HL-60/S4 treated with retinoic acid at 250 ng/mL for 4 days and 3 days (cell line): ENCODE measurements at regions not wholly inside any gene's neighbourhood (a gene's known extent, or its start where the extent isn't known, plus 50 kb on each side); places are given as distances from the start of the nearest gene placed in this dataset.
"Not testable (repeated sequence)": the region's sequence is repeated elsewhere in the genome, so short reads cannot be mapped to it uniquely, and the experiment has no call there.

ENCODE experiments used
- in situ Hi-C: fragments of 300-500 bp; cut with MboI; formaldehyde crosslinking; loops from 2 replicates; pipeline ENCODE4 v1.7.0; 2022; ENCODE audit warnings: low sequenced_read_pairs

DNA sequence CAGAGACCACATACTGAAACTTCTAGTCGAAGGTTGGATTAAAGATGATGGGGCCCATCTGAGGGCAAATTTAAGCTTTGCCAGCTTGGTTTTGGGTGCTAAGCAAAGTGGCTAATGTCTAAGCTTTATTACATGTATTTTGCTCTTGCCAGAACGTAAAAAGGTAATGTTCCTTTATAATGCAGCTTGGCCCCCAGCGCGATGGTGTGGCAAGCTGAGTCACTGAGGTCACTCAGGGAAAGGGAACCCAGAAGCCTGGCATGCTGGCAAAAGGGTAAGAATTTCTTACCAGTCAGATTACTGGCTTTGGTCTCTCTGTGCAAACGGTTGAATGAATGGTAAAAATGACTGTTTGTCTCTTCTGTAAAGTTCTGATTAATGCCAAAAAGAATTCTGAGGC, 158.3 kb upstream of the KCND2 start:
- in situ Hi-C loops: no loop called here

DNA sequence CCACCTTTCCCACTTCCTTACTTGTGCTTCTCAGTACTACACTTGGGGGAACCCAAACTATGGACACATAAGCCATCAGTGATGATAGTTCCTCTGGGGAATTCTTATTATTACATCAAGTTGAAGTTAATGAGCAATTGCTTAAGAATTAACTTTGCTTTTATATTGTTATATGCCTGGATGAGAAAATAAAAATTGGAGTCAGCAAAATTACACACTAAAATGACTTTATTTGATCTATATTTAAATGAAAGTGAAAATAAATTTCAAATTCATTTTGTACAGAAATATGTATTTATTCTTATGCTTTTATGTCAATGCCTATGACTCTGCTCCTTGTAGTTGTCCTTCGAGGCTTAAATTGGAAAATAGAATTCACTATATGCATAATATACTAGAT, 149.4 kb upstream of the KCND2 start:
- in situ Hi-C loops: no loop called here

DNA sequence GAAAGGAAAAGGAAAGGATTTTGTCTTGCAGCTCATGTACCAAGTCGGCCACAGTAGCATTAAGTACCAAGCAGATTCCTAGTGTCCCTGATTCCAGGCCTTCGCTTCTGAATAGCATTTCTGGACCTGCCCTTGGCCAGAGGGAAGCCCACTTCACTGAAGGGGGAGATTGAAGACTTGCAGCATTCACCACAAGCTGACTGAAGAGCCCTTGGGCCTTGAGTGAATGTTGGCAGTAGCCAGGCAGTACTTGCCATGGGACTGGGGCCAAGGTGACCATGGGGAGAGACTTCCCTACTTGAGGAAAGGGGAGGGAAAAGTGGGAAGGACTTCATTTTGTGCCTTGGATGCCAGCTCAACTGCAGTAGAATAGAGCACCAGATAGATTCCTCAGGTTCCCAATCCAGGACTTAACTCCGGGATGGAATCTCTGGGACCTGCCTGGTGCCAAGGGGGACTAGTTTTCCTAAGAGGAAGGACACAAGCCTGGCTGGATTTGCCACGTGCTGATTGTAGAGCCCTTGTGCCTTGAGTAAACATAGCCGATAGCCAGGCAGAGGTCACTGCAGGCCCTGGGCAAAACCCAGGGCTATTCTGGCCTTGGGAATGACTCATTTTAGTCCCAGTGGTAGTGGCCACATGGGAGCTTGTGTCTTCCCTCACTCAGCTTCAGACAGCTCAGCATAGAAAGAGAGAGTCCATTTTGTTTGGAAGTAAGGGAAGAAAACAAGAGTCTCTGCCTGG, 141.7 kb upstream of the KCND2 start:
- in situ Hi-C loops: no loop called here

GRCh38 chr7:120138497-120138896, 134.5 kb upstream of the KCND2 start:
- in situ Hi-C loops: no loop called here

GRCh38 chr7:120156476-120156875, 116.5 kb upstream of the KCND2 start:
- in situ Hi-C loops: no loop called here

GRCh38 chr7:120160166-120160565, 112.8 kb upstream of the KCND2 start:
- in situ Hi-C loops: no loop called here

- in situ Hi-C loops: no loop called here
Observed at GRCh38 chr7:120163449-120163848, 109.5 kb upstream of the KCND2 start.

DNA sequence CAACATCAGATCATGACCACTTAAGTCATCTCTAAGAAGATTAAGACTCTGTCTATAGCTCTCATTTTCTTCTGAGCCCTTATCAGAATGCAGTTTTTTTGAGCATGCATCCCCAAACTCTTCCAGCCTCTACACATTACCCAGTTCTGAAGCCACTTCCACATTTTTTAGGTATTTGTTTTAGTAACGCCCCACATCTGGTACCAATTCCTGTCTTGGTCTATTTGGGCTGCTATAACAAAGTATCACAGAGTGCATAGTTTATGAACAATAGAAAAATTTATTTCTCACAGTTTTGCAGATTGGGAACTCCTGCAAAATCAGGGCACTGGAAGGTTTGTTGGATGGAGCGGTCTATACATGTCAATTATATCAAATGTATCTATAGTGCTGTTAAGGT, 107.7 kb upstream of the KCND2 start:
- in situ Hi-C loops: no loop called here

- in situ Hi-C loops: no loop called here
Observed at GRCh38 chr7:120168066-120168465, 104.9 kb upstream of the KCND2 start.

- in situ Hi-C loops: no loop called here
Observed at GRCh38 chr7:120169996-120170783, 102.8 kb upstream of the KCND2 start.

- in situ Hi-C loops: no loop called here
Observed at GRCh38 chr7:120170834-120171233, 102.1 kb upstream of the KCND2 start.

DNA sequence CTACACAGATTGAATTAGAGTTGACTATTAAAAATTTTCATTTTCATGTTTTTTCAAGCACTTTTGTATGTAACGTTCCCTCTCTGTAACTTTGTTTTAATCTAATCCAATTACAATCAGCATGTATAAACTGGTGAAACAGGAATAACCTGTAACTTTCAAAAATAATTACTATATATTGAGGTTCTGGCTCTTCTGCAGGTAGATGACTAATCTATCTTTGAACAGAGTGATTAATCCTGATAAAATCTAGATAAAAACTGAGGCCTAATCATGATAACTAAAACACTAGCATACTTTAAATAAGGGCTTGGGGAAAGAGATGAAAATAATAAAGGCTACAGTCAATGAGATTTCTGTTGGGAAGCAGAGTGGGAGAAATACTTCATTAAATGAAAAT, 101.6 kb upstream of the KCND2 start:
- in situ Hi-C loops: no loop called here

DNA sequence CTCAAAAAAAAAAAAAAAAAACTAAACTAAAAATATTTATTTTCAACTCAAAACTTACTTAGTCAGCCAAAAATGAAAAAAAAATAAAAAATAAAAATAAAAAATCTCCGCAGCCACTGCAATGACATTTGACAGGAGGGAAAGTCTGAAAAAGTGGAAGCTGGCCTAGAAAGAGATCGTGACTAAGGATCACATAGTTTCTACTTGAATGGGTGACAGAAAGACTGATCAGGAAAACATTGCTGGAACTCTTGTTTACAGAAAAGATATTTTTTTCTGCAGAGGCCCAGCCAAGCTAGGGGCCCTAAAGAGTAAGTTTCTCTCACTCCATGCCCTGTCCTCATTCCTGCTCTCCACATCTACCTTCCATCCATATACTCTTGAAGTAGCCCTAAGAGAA, 92.8 kb upstream of the KCND2 start:
- in situ Hi-C loops: no loop called here

GRCh38 chr7:120181499-120181898, 91.5 kb upstream of the KCND2 start:
- in situ Hi-C loops: no loop called here

DNA sequence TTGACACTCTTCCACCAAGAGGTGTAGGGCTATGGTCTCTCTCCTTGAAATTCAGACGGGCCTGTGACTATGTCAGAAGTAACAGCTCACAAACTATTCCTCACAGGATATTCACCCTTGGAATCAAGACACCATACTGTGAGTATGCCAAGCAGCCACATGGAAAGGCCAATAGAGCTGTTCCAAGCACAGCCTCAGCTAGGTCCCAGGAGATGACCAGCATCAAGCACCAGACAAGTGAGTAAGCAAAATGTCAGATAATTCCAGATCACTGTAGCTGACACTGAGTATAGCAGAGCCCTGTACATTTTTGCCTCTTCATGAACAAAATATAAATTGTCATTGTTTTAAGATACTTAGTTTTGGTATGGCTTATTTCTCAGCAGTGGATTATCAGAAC, 88.1 kb upstream of the KCND2 start:
- in situ Hi-C loops: no loop called here

DNA sequence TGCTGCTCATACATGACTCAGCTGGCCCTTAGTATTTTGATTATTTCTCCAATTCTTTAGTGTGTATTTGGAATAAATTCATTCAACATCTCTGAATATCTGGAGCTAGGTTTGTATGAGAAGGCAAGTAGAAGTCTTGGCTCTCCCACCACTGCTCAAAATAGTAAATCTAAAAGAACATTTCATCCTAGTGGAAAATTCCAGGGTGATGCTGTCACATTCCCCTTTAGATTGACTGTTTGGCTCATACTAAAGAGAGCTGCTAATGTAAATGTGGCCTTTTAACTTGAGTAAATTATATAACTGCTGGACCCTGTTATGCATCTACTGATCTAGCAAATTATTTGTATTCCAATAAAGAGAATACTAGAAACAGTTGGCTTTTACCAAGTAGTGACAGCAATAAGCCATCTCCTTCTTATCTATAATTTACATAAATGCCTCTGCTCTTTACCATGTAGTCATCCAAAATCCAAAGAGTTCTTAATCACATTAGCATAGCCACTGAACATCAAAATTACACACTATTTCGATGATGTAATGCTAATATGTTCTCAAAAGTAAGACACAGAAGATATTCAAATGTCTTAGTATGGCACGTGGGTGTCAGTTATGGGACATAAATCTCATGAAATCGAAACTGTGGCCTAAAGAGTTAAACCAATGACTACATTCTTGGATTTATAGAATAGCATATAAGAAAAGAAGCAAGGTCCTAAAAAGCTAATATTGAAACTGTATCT, 86.9 kb upstream of the KCND2 start:
- in situ Hi-C loops: no loop called here

- in situ Hi-C loops: no loop called here
Observed at GRCh38 chr7:120186688-120187087, 86.3 kb upstream of the KCND2 start.

GRCh38 chr7:120189623-120190022, 83.4 kb upstream of the KCND2 start:
- in situ Hi-C loops: no loop called here

DNA sequence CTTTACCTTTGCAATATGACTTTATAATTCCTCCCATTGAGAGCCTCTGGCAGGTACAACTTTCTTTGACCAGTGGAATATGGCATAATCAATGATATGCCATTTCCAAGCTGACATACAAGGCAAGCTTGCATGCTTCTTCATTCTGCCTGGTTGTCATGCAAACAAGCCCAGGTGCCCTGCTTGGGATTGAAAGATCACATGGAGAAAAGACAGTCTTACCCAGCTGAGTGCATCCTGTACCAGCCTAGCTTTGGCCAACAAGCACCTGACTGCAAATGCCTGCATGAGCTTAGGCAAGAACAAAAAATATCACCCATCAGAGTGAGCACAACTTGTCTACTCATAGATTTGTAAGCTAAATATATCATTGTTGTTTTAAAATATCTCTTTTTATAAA, 82.9 kb upstream of the KCND2 start:
- in situ Hi-C loops: no loop called here

- in situ Hi-C loops: no loop called here
Observed at GRCh38 chr7:120190566-120190965, 82.4 kb upstream of the KCND2 start.

GRCh38 chr7:120191423-120191822, 81.6 kb upstream of the KCND2 start:
- in situ Hi-C loops: not testable (repeated sequence)

DNA sequence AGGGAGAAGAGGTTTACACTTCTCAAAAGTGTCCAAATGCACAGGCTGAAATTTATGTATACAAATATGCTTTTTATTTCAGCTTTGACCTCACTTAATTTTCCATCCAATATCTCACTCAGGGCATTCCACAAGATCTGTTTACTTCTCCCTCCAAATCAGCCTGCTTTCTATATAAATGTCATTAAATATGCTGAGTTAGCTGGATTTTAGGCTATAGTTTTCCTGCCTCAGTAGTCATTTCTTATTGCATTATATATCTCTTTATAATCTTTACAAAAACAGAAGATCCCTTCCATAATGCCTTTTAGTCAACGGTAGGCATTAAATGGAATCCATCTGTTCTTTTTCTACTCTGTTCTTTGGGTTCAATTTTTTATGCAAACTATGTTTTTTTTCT, 71.7 kb upstream of the KCND2 start:
- in situ Hi-C loops: no loop called here
